HEK293T (cell line): ENCODE measurements at regions not wholly inside any gene's neighbourhood (a gene's known extent, or its start where the extent isn't known, plus 50 kb on each side); places are given as distances from the start of the nearest gene placed in this dataset.

Experiments used
- CTCF ChIA-PET: fragments of 350-600 bp; formaldehyde crosslinking; extraction: SDS; loops from one replicate; lab custom pipeline; 2021; ENCODE audit warnings: antibody characterized with exemption, inconsistent platforms; lab: Yijun Ruan, JAX
- POLR2A ChIA-PET: fragments of 350-600 bp; formaldehyde crosslinking; extraction: SDS; loops from one replicate; lab custom pipeline; 2020; ENCODE audit warnings: antibody characterized with exemption, inconsistent platforms; lab: Yijun Ruan, JAX
- DNase-seq: peaks from one replicate; pipeline ENCODE4 v3.0.0; 2012; ENCODE audit warnings: mixed read lengths; ENCODE audit errors: extremely low spot score
- ARNT ChIP-seq: fragments of 450-650 bp; IDR thresholded peaks from 2 replicates; pipeline ENCODE4 v1.6.1; 2017; ENCODE audit warnings: mild to moderate bottlenecking
- BHLHE40 ChIP-seq: fragments of 450-650 bp; IDR thresholded peaks from 2 replicates; pipeline ENCODE4 v1.6.1; 2016; ENCODE audit warnings: mild to moderate bottlenecking, moderate library complexity, borderline replicate concordance
- CTBP1 ChIP-seq: fragments of 450-650 bp; IDR thresholded peaks from 2 replicates; pipeline ENCODE4 v1.6.1; 2016; ENCODE audit warnings: borderline replicate concordance
- ELF4 ChIP-seq: fragments of 450-650 bp; IDR thresholded peaks from 2 replicates; pipeline ENCODE4 v1.6.1; 2017; ENCODE audit warnings: antibody characterized with exemption
- FOXA1 ChIP-seq: fragments of 450-650 bp; IDR thresholded peaks from 2 replicates; pipeline ENCODE4 v1.6.1; 2016; ENCODE audit warnings: mild to moderate bottlenecking
- FOXK2 ChIP-seq: fragments of 450-650 bp; IDR thresholded peaks from 2 replicates; pipeline ENCODE4 v1.6.1; 2016; ENCODE audit warnings: mild to moderate bottlenecking
- FOXM1 ChIP-seq: fragments of 450-650 bp; IDR thresholded peaks from 2 replicates; pipeline ENCODE4 v1.6.1; 2017; ENCODE audit warnings: mild to moderate bottlenecking, borderline replicate concordance
- HDGF ChIP-seq: fragments of 450-650 bp; IDR thresholded peaks from 2 replicates; pipeline ENCODE4 v1.6.1; 2017; ENCODE audit warnings: antibody characterized with exemption, borderline replicate concordance
- L3MBTL2 ChIP-seq: fragments of 450-650 bp; conservative IDR thresholded peaks from 2 replicates; pipeline ENCODE4 v1.6.1; 2016; ENCODE audit warnings: mild to moderate bottlenecking
- LEF1 ChIP-seq: fragments of 450-650 bp; IDR thresholded peaks from 2 replicates; pipeline ENCODE4 v1.6.1; 2017; ENCODE audit warnings: mild to moderate bottlenecking, borderline replicate concordance
- NFRKB ChIP-seq: fragments of 450-650 bp; IDR thresholded peaks from 2 replicates; pipeline ENCODE4 v1.6.1; 2016; ENCODE audit warnings: mild to moderate bottlenecking, moderate library complexity
- SP1 ChIP-seq: fragments of 450-650 bp; IDR thresholded peaks from 2 replicates; pipeline ENCODE4 v1.6.1; 2017
- SUZ12 ChIP-seq: fragments of 450-650 bp; IDR thresholded peaks from 2 replicates; pipeline ENCODE4 v1.6.1; 2016; ENCODE audit warnings: mild to moderate bottlenecking
- TARDBP ChIP-seq: fragments of 450-650 bp; IDR thresholded peaks from 2 replicates; pipeline ENCODE4 v1.6.1; 2016
- ZNF384 ChIP-seq: fragments of 450-650 bp; IDR thresholded peaks from 2 replicates; pipeline ENCODE4 v1.6.1; 2016
- TF ChIP-seq, protein P1 (sequence below): fragments of 450-650 bp; IDR thresholded peaks from 2 replicates; pipeline ENCODE4 v1.6.1; 2016

DNA sequence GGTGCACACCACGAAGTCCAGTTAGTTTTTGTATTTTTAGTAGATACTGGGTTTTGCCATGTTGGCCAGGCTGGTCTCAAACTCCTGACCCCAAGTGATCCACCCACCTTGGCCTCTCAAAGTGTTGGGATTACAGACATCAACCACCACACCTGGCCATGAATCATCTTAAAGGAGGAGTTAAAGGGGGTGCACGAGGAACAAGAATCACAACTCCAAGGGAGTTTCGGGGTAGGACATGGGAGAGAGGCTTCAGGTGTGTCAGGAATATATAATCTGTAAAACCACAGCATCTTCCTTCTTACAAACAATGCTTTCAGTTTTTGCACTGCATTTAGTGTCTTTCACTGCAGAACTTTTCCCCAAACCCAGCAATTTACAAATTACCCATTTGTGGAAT lies 137.4 kb upstream of the SGK1 start:
- no peak for DNase-seq
- CTCF ChIA-PET = no interaction called here
- no peak for TF ChIP-seq TARDBP
- TF ChIP-seq FOXK2 = no peak
- TF ChIP-seq L3MBTL2 = no peak
- TF ChIP-seq, protein P1, sequence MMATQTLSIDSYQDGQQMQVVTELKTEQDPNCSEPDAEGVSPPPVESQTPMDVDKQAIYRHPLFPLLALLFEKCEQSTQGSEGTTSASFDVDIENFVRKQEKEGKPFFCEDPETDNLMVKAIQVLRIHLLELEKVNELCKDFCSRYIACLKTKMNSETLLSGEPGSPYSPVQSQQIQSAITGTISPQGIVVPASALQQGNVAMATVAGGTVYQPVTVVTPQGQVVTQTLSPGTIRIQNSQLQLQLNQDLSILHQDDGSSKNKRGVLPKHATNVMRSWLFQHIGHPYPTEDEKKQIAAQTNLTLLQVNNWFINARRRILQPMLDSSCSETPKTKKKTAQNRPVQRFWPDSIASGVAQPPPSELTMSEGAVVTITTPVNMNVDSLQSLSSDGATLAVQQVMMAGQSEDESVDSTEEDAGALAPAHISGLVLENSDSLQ = no peak
- no peak for TF ChIP-seq ELF4
- no peak for TF ChIP-seq FOXM1
- POLR2A ChIA-PET = no interaction called here

DNA sequence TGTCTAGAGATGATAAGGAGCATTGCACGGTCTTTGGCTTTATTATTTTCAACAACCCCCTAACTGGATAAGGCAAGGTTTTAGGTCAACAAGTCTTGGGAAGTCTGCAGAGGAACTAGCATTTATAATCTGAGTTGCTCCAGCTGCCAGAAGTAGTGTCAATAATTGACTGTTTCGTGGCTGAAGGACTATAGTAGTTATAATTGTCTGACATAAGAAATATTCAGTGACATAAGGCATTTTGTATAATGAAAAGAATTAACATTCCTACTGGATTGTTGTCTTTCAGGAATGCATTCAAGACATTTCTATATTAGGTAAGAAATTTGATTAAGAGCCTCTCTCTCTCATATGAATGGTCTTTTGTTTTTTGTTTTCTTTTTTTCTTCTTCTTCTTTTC lies 136.9 kb upstream of the SGK1 start:
- ChIA-PET CTCF (no interaction called here), POLR2A (no interaction called here)
- no peak for DNase-seq
- TF ChIP-seq TARDBP = no peak
- no peak for TF ChIP-seq NFRKB
- no peak for TF ChIP-seq FOXM1
- TF ChIP-seq FOXA1 = no peak
- no peak for TF ChIP-seq ZNF384

DNA sequence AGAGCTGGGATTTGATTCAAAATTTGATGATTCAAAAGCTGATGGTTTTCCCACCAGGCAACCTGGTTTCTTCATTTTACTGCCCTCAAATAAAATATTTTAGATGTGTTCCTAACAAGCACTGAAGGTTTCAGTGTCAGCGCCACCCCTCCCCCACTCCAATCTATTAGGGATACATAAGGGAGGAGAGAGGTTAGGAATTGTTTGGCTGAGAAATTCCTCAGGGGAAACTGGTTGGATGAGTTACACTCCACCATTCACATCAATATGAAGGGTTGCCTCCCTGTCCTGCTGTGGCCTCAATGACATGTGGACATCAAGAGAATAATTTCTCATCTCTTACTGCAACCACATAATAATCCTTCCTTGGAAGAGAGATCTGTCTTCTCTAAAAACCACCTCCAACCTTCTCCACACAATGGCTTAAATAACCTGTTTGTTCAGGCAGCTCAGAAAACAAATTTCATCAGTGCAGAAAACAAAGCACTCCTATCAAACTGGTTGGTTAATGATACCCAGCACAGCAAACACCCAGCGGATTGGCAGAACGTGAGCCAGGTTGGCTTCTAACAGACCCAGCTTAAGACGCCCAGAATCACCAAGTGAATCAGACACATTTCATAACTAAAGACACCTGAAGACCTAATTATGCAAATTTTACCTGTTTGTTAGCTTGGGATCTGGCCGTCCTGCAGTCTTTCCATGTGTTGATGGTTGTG lies 136.0 kb upstream of the SGK1 start:
- CTCF ChIA-PET = no interaction called here

DNA sequence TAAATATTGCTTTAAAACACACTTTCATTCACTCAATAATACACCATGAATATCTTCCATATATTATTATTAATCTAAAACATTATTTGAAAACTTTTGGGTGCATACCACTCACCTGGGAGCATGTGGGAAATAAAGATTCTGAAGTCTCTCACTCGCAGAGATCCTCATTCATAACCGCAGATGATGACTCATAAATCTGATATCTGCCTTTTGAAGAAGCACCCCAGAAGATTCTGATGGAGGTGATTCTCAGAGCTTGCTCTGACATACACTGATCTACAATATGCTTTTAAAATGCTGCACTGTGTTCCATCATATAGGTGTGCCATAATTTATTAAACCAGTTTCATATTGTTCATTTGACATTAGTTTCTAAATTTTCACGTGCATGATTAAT lies 135.0 kb upstream of the SGK1 start:
- POLR2A ChIA-PET = no interaction called here
- no peak for DNase-seq
- CTCF ChIA-PET = interaction anchor here (0.9 kb wide), 1 partner anchor 9 kb away, joined by 4 read pairs; no protein-coding TSS in a partner anchor
- no peak for TF ChIP-seq ZNF384
- TF ChIP-seq BHLHE40 = no peak
- TF ChIP-seq CTBP1 = no peak
- TF ChIP-seq FOXM1 = no peak
- no peak for TF ChIP-seq FOXK2
- no peak for TF ChIP-seq LEF1
- no peak for TF ChIP-seq SUZ12
- TF ChIP-seq ELF4 = no peak
- TF ChIP-seq HDGF = no peak
- no peak for TF ChIP-seq SP1
- TF ChIP-seq L3MBTL2 = no peak
- no peak for TF ChIP-seq NFRKB
- TF ChIP-seq TARDBP = no peak

More for the DNA sequence above, 136.0 kb upstream of the SGK1 start:
- no peak for DNase-seq
- POLR2A ChIA-PET = no interaction called here
- TF ChIP-seq L3MBTL2 (no peak), TARDBP (no peak), SUZ12 (no peak), ARNT (no peak), HDGF (no peak), CTBP1 (no peak), FOXA1 (no peak), ELF4 (no peak), SP1 (no peak), FOXK2 (no peak), FOXM1 (no peak), LEF1 (no peak), NFRKB (no peak), ZNF384 (no peak), BHLHE40 (no peak)
- TF ChIP-seq, protein P1 = no peak

DNA sequence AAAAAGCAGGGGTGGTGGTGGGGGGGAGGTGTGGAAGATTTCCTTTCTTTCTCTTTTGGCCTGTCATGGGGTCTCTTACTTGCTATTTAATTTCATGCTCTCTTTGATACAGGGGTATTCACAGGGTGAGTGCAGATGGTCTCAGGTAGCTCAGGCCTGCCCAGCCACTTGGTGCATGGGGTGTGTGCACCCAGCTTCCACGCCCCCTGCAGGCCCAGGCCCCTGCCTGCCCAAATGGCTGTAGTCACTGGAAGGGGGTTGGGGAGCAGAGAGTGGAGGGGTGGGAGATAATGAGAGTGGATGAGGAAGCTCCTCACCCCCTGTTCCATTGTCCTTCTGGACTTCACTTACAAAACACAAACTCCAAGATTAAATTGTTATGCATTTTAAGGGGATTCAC lies 133.6 kb upstream of the SGK1 start:
- TF ChIP-seq ARNT (no peak), FOXA1 (no peak), BHLHE40 (no peak), NFRKB (no peak), HDGF (no peak), FOXK2 (no peak), ELF4 (no peak), ZNF384 (no peak), L3MBTL2 (no peak), TARDBP (no peak), FOXM1 (no peak), SUZ12 (no peak), CTBP1 (no peak), LEF1 (no peak)
- TF ChIP-seq, protein P1 = no peak
- DNase-seq = no peak
- ChIA-PET POLR2A (no interaction called here), CTCF (interaction anchor here (0.6 kb wide), 1 partner anchor 243 kb away, joined by 3 read pairs; no protein-coding TSS in a partner anchor)

DNA sequence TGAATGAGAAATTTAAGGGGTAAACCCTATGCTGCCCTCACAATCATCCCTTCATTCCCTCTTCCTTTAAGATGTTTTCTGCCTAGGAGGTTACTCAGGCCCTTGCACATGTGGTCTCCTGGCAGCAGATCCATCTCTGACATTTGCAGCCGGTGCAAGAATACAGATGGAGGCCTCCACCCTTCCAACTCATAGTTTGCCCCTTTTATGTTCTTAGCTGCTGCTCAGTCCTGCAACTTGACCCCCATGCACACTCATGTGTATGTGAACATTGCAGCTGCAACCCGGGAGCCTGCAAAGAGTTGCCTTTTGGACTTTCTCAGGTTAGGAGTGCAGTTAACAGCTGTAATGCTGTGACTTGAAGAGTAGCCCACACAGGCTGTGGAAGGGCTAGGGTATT lies 131.9 kb upstream of the SGK1 start:
- no peak for DNase-seq
- no peak for TF ChIP-seq ARNT
- ChIA-PET POLR2A (no interaction called here), CTCF (no interaction called here)

DNA sequence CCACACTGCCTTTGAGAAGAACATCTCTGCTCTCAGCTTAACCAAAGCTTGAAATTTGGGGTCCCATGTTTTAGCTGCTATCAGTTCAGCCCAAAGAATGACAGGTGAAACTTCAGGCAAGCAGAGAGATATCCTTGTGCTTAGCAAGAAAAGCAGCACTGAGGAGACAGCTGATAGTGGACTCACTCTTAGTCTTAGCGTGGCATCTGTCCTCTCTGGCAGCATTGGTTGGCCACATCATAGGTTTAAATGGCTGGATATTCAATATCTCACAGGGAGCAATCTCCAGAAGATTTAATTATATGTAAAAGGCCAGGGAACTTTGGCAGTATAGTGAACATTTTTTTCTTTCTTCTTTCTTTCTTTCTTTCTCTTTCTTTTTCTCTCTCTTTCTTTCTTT lies 131.1 kb upstream of the SGK1 start:
- ChIA-PET CTCF (no interaction called here), POLR2A (no interaction called here)
- DNase-seq = no peak
- TF ChIP-seq SP1 (no peak), BHLHE40 (no peak), FOXK2 (no peak), HDGF (no peak), ELF4 (no peak), ZNF384 (no peak), CTBP1 (no peak), FOXM1 (no peak), TARDBP (no peak), SUZ12 (no peak), L3MBTL2 (no peak), ARNT (no peak), LEF1 (no peak), NFRKB (no peak), FOXA1 (no peak)
- TF ChIP-seq, protein P1 = no peak
